HepG2 (cell line): ENCODE measurements at regions not wholly inside any gene's neighbourhood (a gene's known extent, or its start where the extent isn't known, plus 50 kb on each side); places are given as distances from the start of the nearest gene placed in this dataset.

Source experiments
- ATAC-seq: fragments of 200-7000 bp; cut with Tn5 transposase; 3 replicates; pipeline ENCODE4 v1.9.1; 2020; ENCODE audit warnings: mild to moderate bottlenecking, moderate library complexity
- BruUV-seq: library from RNA; stranded (reverse); fragments of 400-500 nt; replicated peaks from 2 replicates; lab custom pipeline; 2021; lab: Mats Ljungman, UMichigan
- CTCF ChIA-PET: fragments of 300-600 bp; formaldehyde crosslinking; extraction: SDS; loops from one replicate; lab custom pipeline; 2021; ENCODE audit warnings: low total read pairs, inconsistent platforms, low intra/inter-chr PET ratio; lab: Yijun Ruan, JAX
- POLR2A ChIA-PET: fragments of 350-600 bp; sonication (Branson Sonifier 250); formaldehyde crosslinking; loops from one replicate; lab custom pipeline; 2020; ENCODE audit warnings: antibody characterized with exemption, inconsistent platforms; lab: Yijun Ruan, JAX
- DNase-seq: peaks from one replicate; pipeline ENCODE4 v3.0.0-alpha.2; 2015; ENCODE audit warnings: low spot score
- FAIRE-seq: peaks from 3 replicates; lab custom pipeline; 2011; peaks lifted over from hg19 to GRCh38; lab: Jason Lieb, UNC
- H2AFZ ChIP-seq: one replicate; pipeline ENCODE4 v1.6.1; 2011; ENCODE audit warnings: low read length, inconsistent platforms
- H3K27ac ChIP-seq: fragments of 300-600 bp; 3 replicates; pipeline ENCODE4 v1.8.0; 2011; ENCODE audit warnings: mixed run types, mild to moderate bottlenecking, mixed read lengths, low read length, inconsistent platforms; ENCODE audit not compliant: insufficient read depth; ENCODE audit errors: extremely low read length
- H3K27me3 ChIP-seq, 2 experiments: fragments of 200-600 bp in 1 of 2; 2 replicates in 1 of 2; 3 replicates in 1 of 2; pipeline versions ENCODE4 v1.6.0 to v1.8.0; 2011; ENCODE audit warnings: low read length in 2 of 2, mild to moderate bottlenecking in 2 of 2, moderate library complexity in 2 of 2, inconsistent platforms in 1 of 2; ENCODE audit not compliant: insufficient read depth in 2 of 2, control insufficient read depth in 1 of 2
- H3K36me3 ChIP-seq, 2 experiments: fragments of 200-600 bp in 1 of 2; replicated peaks in 1 of 2; 2 replicates in 1 of 2; 3 replicates in 1 of 2; pipeline versions ENCODE4 v1.5.1 to v1.8.0; 2011; ENCODE audit warnings: low read length in 2 of 2, inconsistent platforms in 1 of 2; ENCODE audit not compliant: insufficient read depth in 2 of 2, control insufficient read depth in 1 of 2
- H3K4me1 ChIP-seq: 2 replicates; pipeline ENCODE4 v1.5.1; 2012; ENCODE audit warnings: low read length, inconsistent platforms; ENCODE audit not compliant: insufficient read depth
- H3K4me2 ChIP-seq: 2 replicates; pipeline ENCODE4 v1.6.0; 2011; ENCODE audit warnings: low read depth, low read length, inconsistent platforms
- H3K4me3 ChIP-seq, 3 experiments: fragments of 200-600 bp in 1 of 3; sonication (generic), shearing (Covaris generic) in 1 of 3; replicated peaks in 1 of 3; 2 replicates each; pipeline ENCODE4 v1.5.1; 2011 to 2016; ENCODE audit warnings: low read length in 3 of 3, inconsistent platforms in 2 of 3, low read depth in 2 of 3, mild to moderate bottlenecking in 2 of 3, control low read depth in 1 of 3, mixed read lengths in 1 of 3; ENCODE audit not compliant: insufficient read depth in 1 of 3
- H3K79me2 ChIP-seq: one replicate; pipeline ENCODE4 v1.6.1; 2011; ENCODE audit warnings: low read length, inconsistent platforms; ENCODE audit not compliant: insufficient read depth
- H3K9ac ChIP-seq: 2 replicates; pipeline ENCODE4 v1.6.0; 2011; ENCODE audit warnings: mild to moderate bottlenecking, low read depth, low read length, inconsistent platforms; ENCODE audit not compliant: insufficient read depth
- H3K9me3 ChIP-seq: 2 replicates; pipeline ENCODE4 v1.5.1; 2012; ENCODE audit warnings: mild to moderate bottlenecking, low read length
- H4K20me1 ChIP-seq: 2 replicates; pipeline ENCODE4 v1.6.0; 2011; ENCODE audit warnings: inconsistent platforms, mild to moderate bottlenecking, low read length, moderate library complexity; ENCODE audit not compliant: insufficient read depth
- FOXA1 ChIP-seq, 2 experiments: fragments of 450-650 bp in 1 of 2; sonication (generic) in 1 of 2; formaldehyde crosslinking in 1 of 2; IDR thresholded peaks; 2 replicates each; pipeline versions ENCODE4 v1.4.0 to v1.6.1; 2016 to 2020; ENCODE audit warnings: missing genetic modification reagents in 1 of 2
- HMGXB3 ChIP-seq: sonication (generic); formaldehyde crosslinking; IDR thresholded peaks from 2 replicates; pipeline ENCODE4 v1.4.0; 2020; ENCODE audit warnings: missing genetic modification reagents, borderline replicate concordance
- KDM2A ChIP-seq: sonication (generic); formaldehyde crosslinking; IDR thresholded peaks from 2 replicates; pipeline ENCODE4 v1.4.0; 2020; ENCODE audit warnings: low read depth, missing genetic modification reagents, borderline replicate concordance
- NFATC3 ChIP-seq: sonication (generic); formaldehyde crosslinking; IDR thresholded peaks from 2 replicates; pipeline ENCODE4 v1.5.1; 2020; ENCODE audit warnings: mild to moderate bottlenecking, missing genetic modification reagents
- NR2C2 ChIP-seq: sonication (generic); formaldehyde crosslinking; IDR thresholded peaks from 2 replicates; pipeline ENCODE4 v1.4.0; 2020; ENCODE audit warnings: missing genetic modification reagents, mild to moderate bottlenecking, moderate library complexity, borderline replicate concordance
- RFX5 ChIP-seq: IDR thresholded peaks from 2 replicates; pipeline ENCODE4 v1.6.1; 2011; ENCODE audit warnings: low read depth, low read length, improper control_type of control experiment
- SIX4 ChIP-seq: sonication (generic); formaldehyde crosslinking; IDR thresholded peaks from 2 replicates; pipeline ENCODE4 v1.4.0; 2020; ENCODE audit warnings: missing genetic modification reagents
- SYNCRIP ChIP-seq: fragments of 200-400 bp; formaldehyde crosslinking; IDR thresholded peaks from 2 replicates; pipeline ENCODE4 v1.6.1; 2018; ENCODE audit warnings: mild to moderate bottlenecking, low read depth, low read length; ENCODE audit not compliant: insufficient read depth
- TMF1 ChIP-seq: sonication (generic); formaldehyde crosslinking; IDR thresholded peaks from 2 replicates; pipeline ENCODE4 v1.8.1; 2022; ENCODE audit warnings: low read depth, missing genetic modification reagents
- ZFP90 ChIP-seq: sonication (generic); formaldehyde crosslinking; IDR thresholded peaks from 2 replicates; pipeline ENCODE4 v1.8.0; 2022; ENCODE audit warnings: missing genetic modification reagents, mild to moderate bottlenecking, inconsistent platforms, borderline replicate concordance
- ZNF225 ChIP-seq: sonication (generic); formaldehyde crosslinking; IDR thresholded peaks from 2 replicates; pipeline ENCODE4 v1.4.0; 2020; ENCODE audit warnings: mild to moderate bottlenecking, missing genetic modification reagents
- ZNF329 ChIP-seq: sonication (generic); formaldehyde crosslinking; IDR thresholded peaks from 2 replicates; pipeline ENCODE4 v1.9.0; 2021; ENCODE audit warnings: low read depth, mild to moderate bottlenecking, missing genetic modification reagents
- ZNF34 ChIP-seq: sonication (generic); formaldehyde crosslinking; IDR thresholded peaks from 2 replicates; pipeline ENCODE4 v1.4.0; 2020; ENCODE audit warnings: mild to moderate bottlenecking, missing genetic modification reagents, borderline replicate concordance
- ZNF362 ChIP-seq: sonication (generic); formaldehyde crosslinking; IDR thresholded peaks from 2 replicates; pipeline ENCODE4 v1.4.0; 2020; ENCODE audit warnings: missing genetic modification reagents, mild to moderate bottlenecking, borderline replicate concordance
- ZSCAN5A ChIP-seq: sonication (generic); formaldehyde crosslinking; IDR thresholded peaks from 2 replicates; pipeline ENCODE4 v1.8.0; 2022; ENCODE audit warnings: mild to moderate bottlenecking, missing genetic modification reagents, borderline replicate concordance
- WGBS: methylation state at CpG from one replicate; pipeline ENCODE4 v1.1.6; 2017; ENCODE audit warnings: low lambda C conversion rate; 5-methylcytosine and 5-hydroxymethylcytosine counted together
- in situ Hi-C: cut with HindIII; loops from 2 replicates; pipeline ENCODE4 v1.10.0; 2017; ENCODE audit warnings: low pct_unique_long_range_greater_than_20kb; ENCODE audit not compliant: extremely low pct_ligation_motif_present
- intact Hi-C: fragments of 100-400 bp; cut with micrococcal nuclease; formaldehyde crosslinking; loops from one replicate; pipeline ENCODE4 v1.10.0; 2022; ENCODE audit not compliant: unreplicated experiment

DNA sequence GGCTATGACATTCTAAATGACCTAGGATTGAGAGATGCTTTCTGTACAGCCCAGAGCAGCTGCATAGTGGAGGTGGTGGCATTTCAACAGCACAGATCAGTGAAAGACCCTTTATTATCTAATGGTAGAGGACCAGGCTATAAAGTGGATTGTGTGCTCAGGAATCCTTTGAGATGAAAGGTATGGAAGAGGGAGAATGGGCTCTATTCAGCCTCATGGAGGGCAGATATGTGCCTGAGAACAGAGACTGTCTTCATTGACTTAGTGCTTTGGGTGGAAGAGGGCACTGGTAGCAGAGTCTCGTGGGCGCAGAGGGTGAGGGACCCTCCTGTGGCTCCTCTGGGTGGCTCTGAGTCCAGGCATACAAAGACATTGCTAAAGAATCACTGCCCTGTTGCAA lies 130.0 kb upstream of the SLC24A5 start:
- no peaks in the 10 kb centered on the region for H3K4me1 ChIP-seq
- no peak for ATAC-seq
- CTCF ChIA-PET, result no interaction called here
- FAIRE-seq, result no peak
- BruUV-seq, result no TSS peak
- H3K9ac ChIP-seq, result no peak overlapping the region
- H3K79me2 ChIP-seq, result no peaks in the 10 kb centered on the region
- no peaks in the 10 kb centered on the region for H3K9me3 ChIP-seq
- no peaks in the 10 kb centered on the region for H3K27me3 ChIP-seq
- in situ Hi-C loops, result no loop called here
- H3K27ac ChIP-seq, result no peak overlapping the region
- H3K36me3 ChIP-seq, result no peaks in the 10 kb centered on the region
- intact Hi-C loops, result no loop called here
- no peak for DNase-seq
- no peak overlapping the region for H3K4me2 ChIP-seq
- WGBS, result 18% methylated on average over 2 of the region's 2 CpGs
- no peak overlapping the region for H3K4me3 ChIP-seq
- POLR2A ChIA-PET, result no interaction called here
- H2AFZ ChIP-seq, result no peak overlapping the region
- H4K20me1 ChIP-seq, result no peaks in the 10 kb centered on the region
- TF ChIP-seq RFX5 (no peak), TMF1 (no peak), HMGXB3 (CRISPR knock-in tag) (no peak), ZFP90 (CRISPR knock-in tag) (no peak), SYNCRIP (no peak), SIX4 (CRISPR knock-in tag) (no peak), ZSCAN5A (CRISPR knock-in tag) (no peak), ZNF34 (CRISPR knock-in tag) (no peak), KDM2A (CRISPR knock-in tag) (no peak), ZNF225 (CRISPR knock-in tag) (no peak), ZNF329 (CRISPR knock-in tag) (no peak), NR2C2 (CRISPR knock-in tag) (no peak), FOXA1 (IDR thresholded peaks at IDR 0.05) (no peak), FOXA1 (CRISPR knock-in tag; IDR thresholded peaks at IDR 0.05) (no peak), ZNF362 (CRISPR knock-in tag) (no peak), NFATC3 (no peak)
